ENCODE measurements at regions not wholly inside any gene's neighbourhood (a gene's known extent, or its start where the extent isn't known, plus 50 kb on each side); places are given as distances from the start of the nearest gene placed in this dataset.

DNA sequence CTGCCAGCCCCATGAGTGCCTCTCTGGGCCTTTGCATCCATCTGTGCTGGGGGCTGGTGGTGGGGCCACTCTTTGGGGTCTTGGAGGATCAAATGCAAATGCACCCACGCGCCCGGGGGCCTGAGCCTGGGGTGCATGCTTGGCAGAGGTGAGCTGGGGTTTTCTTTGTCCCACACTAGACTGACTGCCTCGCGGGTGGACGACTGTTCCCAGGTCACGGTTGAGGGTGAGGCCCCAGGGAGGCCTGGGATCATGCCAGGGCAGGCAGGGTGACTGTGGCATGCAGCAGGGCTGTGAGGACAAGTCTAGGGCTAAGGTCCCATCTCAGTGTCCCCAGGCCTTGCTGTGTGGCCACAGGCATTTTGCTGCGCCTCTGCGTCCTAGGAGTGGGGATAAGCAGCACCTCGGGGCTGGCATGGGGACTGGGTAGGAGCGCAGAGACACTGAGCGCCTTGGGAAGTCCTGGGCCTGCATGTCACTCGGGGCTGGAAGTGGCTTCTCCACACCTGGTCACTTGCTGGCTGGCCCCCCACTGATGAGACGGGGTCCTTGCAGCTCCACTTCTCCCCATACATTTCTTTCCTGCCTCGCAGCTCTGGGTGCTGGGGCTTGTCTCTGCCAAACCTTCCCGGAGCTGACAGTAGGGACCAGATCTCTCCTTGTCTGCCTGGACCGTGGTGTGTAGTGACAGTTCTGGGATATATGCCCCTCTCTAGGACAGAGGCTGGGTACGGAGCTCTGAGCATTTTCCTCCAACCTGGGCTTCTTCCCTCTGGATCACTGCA, 133.1 kb downstream of the CTTN start:
- no peaks in the 10 kb centered on the region for H3K4me1 ChIP-seq (ENCODE audit: control insufficient read depth in 2 of 2, insufficient read depth in 2 of 2, low read length in 1 of 2)
- H3K4me3 ChIP-seq (ENCODE audit: low read depth in 1 of 2, low read length in 2 of 2): no peak overlapping the region
- H3K27me3 ChIP-seq (ENCODE audit: control insufficient read depth in 1 of 2, insufficient read depth in 2 of 2, low read length in 2 of 2): no peaks in the 10 kb centered on the region
- 78 to 81% methylated on average over 18 of the region's 18 CpGs for WGBS, 2 donors
- H3K36me3 ChIP-seq (ENCODE audit: control insufficient read depth in 2 of 2, insufficient read depth in 2 of 2, low read length in 1 of 2): no peaks in the 10 kb centered on the region
- H3K27ac ChIP-seq (ENCODE audit: low read depth in 2 of 2, low read length in 1 of 2): no peak overlapping the region
- no peaks in the 10 kb centered on the region for H3K9me3 ChIP-seq (ENCODE audit: control insufficient read depth in 2 of 2, insufficient read depth in 1 of 2, low read depth in 1 of 2, low read length in 1 of 2)

DNA sequence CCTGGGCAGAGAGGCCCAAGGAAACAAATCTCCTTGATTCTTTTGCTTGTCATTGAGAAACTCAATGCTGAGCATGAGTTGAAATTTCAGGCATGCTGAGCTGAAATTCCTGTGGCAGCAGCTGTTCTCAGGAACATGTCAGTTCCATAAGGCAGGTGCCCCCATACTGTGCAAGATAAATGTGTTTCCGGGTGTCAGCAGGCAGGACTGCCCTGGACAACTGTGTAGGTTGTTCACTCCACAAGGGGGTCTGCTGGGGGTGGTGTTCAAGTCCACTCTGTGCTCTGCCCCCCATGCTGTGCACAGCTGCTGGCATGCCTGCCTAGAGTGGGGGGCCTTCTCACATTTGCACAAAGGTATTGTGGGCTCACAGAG, 133.7 kb downstream of the CTTN start:
- Histone ChIP-seq H3K27me3 (ENCODE audit: control insufficient read depth in 1 of 2, insufficient read depth in 2 of 2, low read length in 2 of 2) (no peaks in the 10 kb centered on the region), H3K36me3 (ENCODE audit: control insufficient read depth in 2 of 2, insufficient read depth in 2 of 2, low read length in 1 of 2) (no peaks in the 10 kb centered on the region), H3K4me1 (ENCODE audit: control insufficient read depth in 2 of 2, insufficient read depth in 2 of 2, low read length in 1 of 2) (no peaks in the 10 kb centered on the region), H3K9me3 (ENCODE audit: control insufficient read depth in 2 of 2, insufficient read depth in 1 of 2, low read depth in 1 of 2, low read length in 1 of 2) (no peaks in the 10 kb centered on the region), H3K27ac (ENCODE audit: low read depth in 2 of 2, low read length in 1 of 2) (no peak overlapping the region), H3K4me3 (ENCODE audit: low read depth in 1 of 2, low read length in 2 of 2) (no peak overlapping the region)
- 82 to 84% methylated on average over 1 of the region's 1 CpG for WGBS, 2 donors

DNA sequence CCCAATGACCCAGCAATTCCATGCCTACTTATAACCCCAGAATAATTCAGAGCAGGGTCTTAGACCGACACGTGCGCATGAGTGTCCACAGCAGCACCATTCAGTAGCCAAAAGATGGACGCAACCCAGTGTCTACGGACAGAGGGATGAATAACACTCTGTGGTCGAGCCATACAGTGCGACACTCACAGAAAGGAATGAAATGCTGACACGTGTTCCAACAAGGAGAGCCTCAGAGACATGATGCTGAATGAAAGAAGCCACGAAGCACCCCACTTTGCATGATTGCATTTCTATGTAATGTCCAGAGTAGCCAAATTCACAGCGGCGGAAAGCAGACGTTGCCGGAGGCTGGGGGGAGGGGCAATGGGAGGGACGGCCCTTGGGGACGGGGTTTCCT, 134.4 kb downstream of the CTTN start:
- Histone ChIP-seq H3K36me3 (ENCODE audit: control insufficient read depth in 2 of 2, insufficient read depth in 2 of 2, low read length in 1 of 2) (no peaks in the 10 kb centered on the region), H3K4me3 (ENCODE audit: low read depth in 1 of 2, low read length in 2 of 2) (no peak overlapping the region), H3K4me1 (ENCODE audit: control insufficient read depth in 2 of 2, insufficient read depth in 2 of 2, low read length in 1 of 2) (no peaks in the 10 kb centered on the region), H3K27ac (ENCODE audit: low read depth in 2 of 2, low read length in 1 of 2) (no peak overlapping the region), H3K9me3 (ENCODE audit: control insufficient read depth in 2 of 2, insufficient read depth in 1 of 2, low read depth in 1 of 2, low read length in 1 of 2) (no peaks in the 10 kb centered on the region), H3K27me3 (ENCODE audit: control insufficient read depth in 1 of 2, insufficient read depth in 2 of 2, low read length in 2 of 2) (no peaks in the 10 kb centered on the region)
- 70 to 73% methylated on average over 15 of the region's 15 CpGs for WGBS, 2 donors

DNA sequence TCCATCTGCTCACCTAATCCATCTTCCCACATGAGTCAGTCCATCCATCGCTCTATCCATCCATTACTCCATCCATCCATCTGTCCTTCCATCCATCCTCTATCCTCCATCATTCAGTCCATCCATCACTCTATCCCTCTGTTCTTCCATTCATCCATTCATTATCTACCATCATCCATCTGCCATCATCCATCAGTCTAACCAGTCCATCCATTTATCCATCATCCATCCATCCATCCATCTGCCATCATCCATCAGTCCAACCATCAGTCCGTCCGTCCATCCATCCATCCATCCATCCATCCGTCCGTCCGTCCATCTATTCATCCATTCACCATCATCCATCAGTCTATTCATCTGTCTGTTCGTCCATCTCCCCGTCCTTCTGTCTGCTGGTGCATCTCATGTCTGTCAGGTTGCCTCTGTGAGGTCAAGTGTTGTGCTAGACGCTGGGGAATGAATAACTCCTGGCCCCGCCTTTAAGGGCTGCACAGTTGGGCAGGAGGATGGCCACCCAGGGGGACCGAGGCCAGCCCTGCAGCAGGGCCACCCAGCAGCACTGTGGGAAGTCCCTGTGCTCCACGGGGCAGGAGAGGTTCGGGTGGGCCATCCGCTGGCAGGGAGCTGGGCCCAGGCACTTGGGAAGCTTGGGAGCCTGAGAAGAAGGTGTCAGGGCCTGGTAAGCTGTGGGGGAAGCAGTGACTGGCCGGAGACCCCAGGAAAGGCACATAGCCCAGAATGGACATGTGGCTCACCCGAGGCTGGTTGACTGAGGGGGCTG, 137.1 kb downstream of the CTTN start:
- Histone ChIP-seq H3K36me3 (ENCODE audit: control insufficient read depth in 2 of 2, insufficient read depth in 2 of 2, low read length in 1 of 2) (no peaks in the 10 kb centered on the region), H3K27ac (ENCODE audit: low read depth in 2 of 2, low read length in 1 of 2) (no peak overlapping the region), H3K27me3 (ENCODE audit: control insufficient read depth in 1 of 2, insufficient read depth in 2 of 2, low read length in 2 of 2) (no peaks in the 10 kb centered on the region), H3K4me1 (ENCODE audit: control insufficient read depth in 2 of 2, insufficient read depth in 2 of 2, low read length in 1 of 2) (no peaks in the 10 kb centered on the region), H3K9me3 (ENCODE audit: control insufficient read depth in 2 of 2, insufficient read depth in 1 of 2, low read depth in 1 of 2, low read length in 1 of 2) (no peaks in the 10 kb centered on the region), H3K4me3 (ENCODE audit: low read depth in 1 of 2, low read length in 2 of 2) (no peak overlapping the region)
- WGBS, 2 donors: 90 to 93% methylated on average over 16 of the region's 16 CpGs

DNA sequence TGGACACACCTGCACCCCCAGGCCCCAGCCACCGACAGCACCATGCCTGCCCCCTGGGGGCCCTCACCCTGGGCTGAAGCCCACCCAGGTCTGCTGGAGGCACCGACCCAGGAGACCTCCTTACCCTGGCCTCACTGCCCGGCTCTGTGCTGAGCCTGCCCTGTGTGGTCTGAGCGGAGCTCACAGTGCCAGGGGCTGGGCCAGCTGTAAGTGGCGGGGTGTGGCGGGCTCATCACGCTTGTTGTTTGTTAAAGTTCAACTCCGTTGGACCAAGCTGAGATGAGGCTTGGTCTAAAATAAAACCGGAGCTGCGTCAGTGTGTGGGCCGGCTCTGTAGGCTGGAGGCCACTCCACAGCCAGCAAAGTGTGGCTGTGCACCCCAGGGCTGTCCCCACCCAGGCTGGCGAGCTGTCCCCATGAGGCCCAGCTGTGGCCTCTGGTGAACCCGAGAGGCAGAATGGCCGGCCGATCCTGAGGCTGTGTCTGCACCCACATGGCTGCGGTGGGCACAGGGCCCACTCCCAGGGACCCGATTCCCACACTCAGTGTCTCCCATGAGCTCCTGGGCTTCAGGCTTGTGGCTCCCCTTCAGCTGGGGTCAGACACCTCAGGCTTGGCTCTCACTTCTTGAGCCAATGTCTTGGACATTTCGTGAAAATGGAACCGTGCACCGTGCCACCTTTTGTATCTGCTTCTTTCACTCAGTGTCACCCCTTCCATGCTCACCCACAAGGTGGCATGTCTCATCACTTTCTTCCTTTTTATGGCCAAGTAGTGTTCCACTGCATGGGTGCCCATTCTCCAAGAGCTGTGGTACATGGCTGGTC, 137.9 kb downstream of the CTTN start:
- peaks cover 0 to 3% of the 10 kb centered on the region in 2 donors for H3K9me3 ChIP-seq (ENCODE audit: control insufficient read depth in 2 of 2, insufficient read depth in 1 of 2, low read depth in 1 of 2, low read length in 1 of 2)

DNA sequence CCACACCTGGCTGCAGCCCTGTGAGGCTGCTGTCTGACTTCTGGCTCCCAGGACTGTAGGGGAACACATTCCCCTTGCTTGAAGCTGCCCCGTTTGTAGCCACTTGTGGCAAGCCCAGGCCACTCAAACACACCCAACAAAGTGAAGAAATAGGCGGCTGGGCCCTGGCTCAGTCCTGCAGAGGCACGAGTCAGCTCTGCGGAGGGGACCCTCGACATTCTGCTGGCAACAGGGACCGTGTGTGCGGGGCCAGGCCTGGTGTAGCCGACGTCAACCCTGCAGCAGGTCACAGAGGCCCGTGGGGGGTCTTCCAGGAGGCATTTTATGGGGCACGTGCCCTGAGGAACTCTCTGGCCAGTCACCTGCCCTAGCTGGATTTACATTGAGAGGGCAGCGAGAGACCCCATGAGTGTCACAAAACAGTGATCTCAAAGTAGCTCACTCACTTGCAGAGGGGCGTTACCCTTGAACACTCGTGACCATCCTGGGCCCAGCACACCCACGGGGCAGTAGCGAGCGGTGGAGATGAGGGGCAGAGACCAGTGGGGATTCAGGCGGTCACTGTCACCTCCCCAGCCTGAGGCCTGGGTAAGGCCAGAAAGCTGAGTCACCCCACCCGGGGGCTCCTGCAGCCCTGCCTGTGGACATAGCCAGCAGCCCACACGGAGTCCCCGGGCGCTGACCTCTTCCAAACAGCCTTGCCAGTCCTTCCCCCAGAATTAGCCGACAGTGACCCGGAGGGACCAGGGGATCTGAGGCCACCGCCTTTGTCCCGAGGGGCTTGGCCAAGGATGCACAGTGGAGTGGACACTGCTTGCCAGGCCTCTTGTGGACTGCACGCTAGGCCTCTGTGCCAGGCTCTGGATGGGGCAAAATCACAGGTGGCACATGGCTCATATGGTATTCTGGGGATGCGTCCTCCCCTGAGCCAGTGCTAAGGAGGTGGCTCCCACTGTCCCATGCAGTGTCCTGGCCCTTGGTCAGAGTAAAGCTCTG, 139.5 kb downstream of the CTTN start:
- H3K9me3 ChIP-seq (ENCODE audit: control insufficient read depth in 2 of 2, insufficient read depth in 1 of 2, low read depth in 1 of 2, low read length in 1 of 2): peaks cover 0 to 5% of the 10 kb centered on the region in 2 donors
- H3K27ac ChIP-seq (ENCODE audit: low read depth in 2 of 2, low read length in 1 of 2): no peak overlapping the region
- no peaks in the 10 kb centered on the region for H3K36me3 ChIP-seq (ENCODE audit: control insufficient read depth in 2 of 2, insufficient read depth in 2 of 2, low read length in 1 of 2)
- no peaks in the 10 kb centered on the region for H3K27me3 ChIP-seq (ENCODE audit: control insufficient read depth in 1 of 2, insufficient read depth in 2 of 2, low read length in 2 of 2)
- WGBS, 2 donors: 83 to 89% methylated on average over 26 to 28 of the region's 28 CpGs
- H3K4me1 ChIP-seq (ENCODE audit: control insufficient read depth in 2 of 2, insufficient read depth in 2 of 2, low read length in 1 of 2): no peaks in the 10 kb centered on the region
- no peak overlapping the region for H3K4me3 ChIP-seq (ENCODE audit: low read depth in 1 of 2, low read length in 2 of 2)

More for the DNA sequence above, 137.9 kb downstream of the CTTN start:
- Histone ChIP-seq H3K4me3 (ENCODE audit: low read depth in 1 of 2, low read length in 2 of 2) (no peak overlapping the region), H3K4me1 (ENCODE audit: control insufficient read depth in 2 of 2, insufficient read depth in 2 of 2, low read length in 1 of 2) (no peaks in the 10 kb centered on the region), H3K27me3 (ENCODE audit: control insufficient read depth in 1 of 2, insufficient read depth in 2 of 2, low read length in 2 of 2) (no peaks in the 10 kb centered on the region), H3K36me3 (ENCODE audit: control insufficient read depth in 2 of 2, insufficient read depth in 2 of 2, low read length in 1 of 2) (no peaks in the 10 kb centered on the region), H3K27ac (ENCODE audit: low read depth in 2 of 2, low read length in 1 of 2) (no peak overlapping the region)
- WGBS, 2 donors: 92 to 94% methylated on average over 19 to 20 of the region's 20 CpGs

DNA sequence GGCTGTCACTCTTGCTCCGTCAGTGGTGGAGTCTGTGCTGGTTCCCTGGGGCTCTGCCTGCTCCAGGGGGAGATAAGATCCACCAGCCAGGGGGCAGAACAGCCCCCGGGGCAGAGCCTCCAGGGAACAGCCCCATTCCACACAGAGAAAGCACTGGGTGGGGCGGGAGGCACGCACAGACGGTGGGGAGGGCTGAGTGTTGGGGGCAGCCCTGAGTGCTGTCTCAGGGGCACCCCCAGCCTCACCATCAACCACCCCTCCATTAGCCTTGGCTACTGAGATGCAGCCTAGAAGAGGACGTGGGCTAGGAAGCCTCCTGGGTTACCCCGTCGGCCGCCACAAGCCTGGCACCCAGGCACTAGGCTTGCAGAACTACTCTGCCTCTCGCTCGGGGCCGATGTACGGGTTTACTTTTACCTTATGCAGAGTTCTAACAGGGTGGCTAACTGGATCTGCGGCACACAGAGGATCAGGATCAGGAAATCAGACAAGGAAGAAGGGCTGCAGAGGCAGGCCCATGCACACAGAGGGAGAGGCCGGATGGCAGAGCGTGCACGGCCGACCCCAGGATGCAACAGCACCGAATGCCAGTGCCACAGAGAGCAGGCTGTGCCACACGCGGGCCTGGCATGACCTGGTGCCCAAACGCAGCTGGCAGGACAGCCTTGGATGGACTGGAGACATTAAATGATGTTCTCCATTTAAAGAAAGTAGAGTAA, 140.5 kb downstream of the CTTN start:
- Histone ChIP-seq H3K27me3 (ENCODE audit: control insufficient read depth in 1 of 2, insufficient read depth in 2 of 2, low read length in 2 of 2) (no peaks in the 10 kb centered on the region), H3K4me3 (ENCODE audit: low read depth in 1 of 2, low read length in 2 of 2) (no peak overlapping the region), H3K27ac (ENCODE audit: low read depth in 2 of 2, low read length in 1 of 2) (no peak overlapping the region), H3K4me1 (ENCODE audit: control insufficient read depth in 2 of 2, insufficient read depth in 2 of 2, low read length in 1 of 2) (no peaks in the 10 kb centered on the region), H3K9me3 (ENCODE audit: control insufficient read depth in 2 of 2, insufficient read depth in 1 of 2, low read depth in 1 of 2, low read length in 1 of 2) (peaks cover 0 to 5% of the 10 kb centered on the region in 2 donors), H3K36me3 (ENCODE audit: control insufficient read depth in 2 of 2, insufficient read depth in 2 of 2, low read length in 1 of 2) (no peaks in the 10 kb centered on the region)
- 86 to 87% methylated on average over 22 of the region's 22 CpGs for WGBS, 2 donors

DNA sequence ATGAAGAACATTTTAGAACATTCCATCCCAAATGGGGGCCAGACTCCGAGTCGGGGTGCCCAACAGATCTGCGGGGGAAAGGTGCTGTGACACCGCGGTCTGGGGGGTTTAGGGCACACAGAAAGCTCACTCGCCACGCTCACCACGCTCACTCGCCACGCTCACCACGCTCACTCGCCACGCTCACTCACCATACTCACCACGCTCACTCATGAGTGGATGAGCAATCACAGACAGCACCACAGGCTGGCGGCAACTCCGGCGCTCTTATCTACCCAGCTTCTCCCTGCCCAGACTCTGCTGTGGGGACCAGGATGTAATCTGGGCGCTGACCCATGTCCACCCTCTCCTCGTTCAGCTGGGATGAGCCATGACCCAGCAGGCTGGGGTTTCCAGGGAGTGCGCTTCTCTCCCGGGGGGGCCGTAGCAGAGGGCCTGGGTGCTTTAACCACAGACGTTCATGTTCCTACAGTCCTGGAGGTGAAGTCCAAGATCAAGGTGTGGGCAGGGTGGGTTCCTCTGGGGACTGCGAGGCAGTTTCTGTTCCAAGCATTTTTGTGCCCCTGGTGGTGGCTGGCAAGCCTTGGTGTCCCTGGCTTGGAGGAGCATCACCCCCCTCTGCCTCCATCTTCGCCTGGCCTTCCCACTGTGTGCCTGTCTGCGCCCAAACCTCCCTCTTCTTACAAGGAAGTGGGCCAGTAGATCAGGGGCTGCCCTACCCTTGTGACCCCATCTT, 141.2 kb downstream of the CTTN start:
- WGBS, 2 donors: 90 to 94% methylated on average over 24 to 26 of the region's 26 CpGs

More for the DNA sequence above, 141.2 kb downstream of the CTTN start:
- H3K9me3 ChIP-seq (ENCODE audit: control insufficient read depth in 2 of 2, insufficient read depth in 1 of 2, low read depth in 1 of 2, low read length in 1 of 2): peaks cover 0 to 5% of the 10 kb centered on the region in 2 donors
- H3K4me1 ChIP-seq (ENCODE audit: control insufficient read depth in 2 of 2, insufficient read depth in 2 of 2, low read length in 1 of 2): no peaks in the 10 kb centered on the region
- no peak overlapping the region for H3K27ac ChIP-seq (ENCODE audit: low read depth in 2 of 2, low read length in 1 of 2)
- H3K27me3 ChIP-seq (ENCODE audit: control insufficient read depth in 1 of 2, insufficient read depth in 2 of 2, low read length in 2 of 2): no peaks in the 10 kb centered on the region
- H3K4me3 ChIP-seq (ENCODE audit: low read depth in 1 of 2, low read length in 2 of 2): no peak overlapping the region
- no peaks in the 10 kb centered on the region for H3K36me3 ChIP-seq (ENCODE audit: control insufficient read depth in 2 of 2, insufficient read depth in 2 of 2, low read length in 1 of 2)

All from esophagus (tissue), 2 donors.